GM23248 (cell line): ENCODE measurements at regions not wholly inside any gene's neighbourhood (a gene's known extent, or its start where the extent isn't known, plus 50 kb on each side); places are given as distances from the start of the nearest gene placed in this dataset.
"Not testable (repeated sequence)": the region's sequence is repeated elsewhere in the genome, so short reads cannot be mapped to it uniquely, and the experiment has no call there.

Experiments used
- EZH2 ChIP-seq: fragments of 200-600 bp; sonication (generic); IDR thresholded peaks from 2 replicates; pipeline ENCODE4 v1.6.1; 2018; ENCODE audit warnings: antibody characterized with exemption, mild to moderate bottlenecking; ENCODE audit not compliant: insufficient read depth, poor library complexity, severe bottlenecking
- EZH2phosphoT487 ChIP-seq: fragments of 200-600 bp; sonication (generic); IDR thresholded peaks from 2 replicates; pipeline ENCODE4 v1.6.1; 2018; ENCODE audit warnings: antibody characterized with exemption, moderate library complexity, mild to moderate bottlenecking, low read depth; ENCODE audit not compliant: insufficient read depth

DNA sequence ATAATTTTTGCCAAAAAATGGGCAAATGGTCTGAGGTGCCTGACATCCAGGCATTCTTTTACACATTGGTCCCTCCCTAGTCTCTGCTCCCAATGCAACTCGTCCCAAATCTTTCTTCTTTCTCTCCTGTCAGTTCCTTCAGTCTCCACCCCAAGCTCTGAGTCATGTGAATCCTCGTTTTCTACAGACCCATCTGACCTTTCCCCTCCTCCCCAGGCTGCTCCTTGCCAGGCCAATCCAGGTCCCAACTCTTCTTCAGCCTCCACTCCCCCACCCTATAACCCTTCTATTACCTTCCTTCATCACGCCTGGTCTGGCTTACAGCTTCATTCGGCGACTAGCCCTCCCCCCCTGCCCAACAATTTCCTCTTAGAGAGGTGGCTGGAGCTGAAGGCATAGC, 55.3 kb downstream of the BBS10 start:
- not testable (repeated sequence) for TF ChIP-seq EZH2phosphoT487, EZH2
